Stimulated activated CD8-positive, alpha-beta memory T cell treated with anti-CD3 and anti-CD28 coated beads, Interleukin-15, amount 100 ng/mL, for 4 hours (primary cell): ENCODE measurements at regions not wholly inside any gene's neighbourhood (a gene's known extent, or its start where the extent isn't known, plus 50 kb on each side); places are given as distances from the start of the nearest gene placed in this dataset.

Experiments
- DNase-seq, 2 donors: peaks; one replicate each; pipeline ENCODE4 v3.0.0-alpha.2; 2020; ENCODE audit warnings: low read depth in 2 of 2

- DNase-seq, result no peak
These were observed 92.5 kb upstream of the ENPP6 start for GRCh38 chr4:184310171-184310567.

GRCh38 chr4:184309241-184310170 lies 91.8 kb upstream of the ENPP6 start:
- DNase-seq, result no peak

- DNase-seq, result no peak
These were observed 89.3 kb upstream of the ENPP6 start for GRCh38 chr4:184306949-184307348.

GRCh38 chr4:184306470-184306869 lies 88.8 kb upstream of the ENPP6 start:
- no peak for DNase-seq

GRCh38 chr4:184300816-184301215 lies 83.1 kb upstream of the ENPP6 start:
- DNase-seq, result no peak

DNA sequence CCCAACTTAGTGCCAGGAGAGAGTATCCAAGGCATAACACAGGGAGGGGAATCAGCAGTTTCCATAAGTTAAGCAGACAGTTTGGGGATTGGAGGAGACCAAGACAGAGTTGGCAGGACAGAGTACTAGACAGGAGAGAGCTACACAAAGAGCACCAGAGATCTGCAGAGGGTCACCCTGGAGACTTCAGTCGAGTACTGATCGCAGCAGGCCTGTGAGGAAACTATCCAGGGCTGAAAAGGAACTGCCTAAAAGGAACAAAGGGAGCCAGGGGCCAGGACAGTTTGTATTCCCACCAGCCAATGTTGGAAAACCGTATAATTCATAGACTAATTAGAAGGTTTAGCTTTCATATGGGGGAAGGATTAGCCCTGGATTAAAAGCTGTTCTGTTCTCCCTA lies 80.6 kb upstream of the ENPP6 start:
- no peak for DNase-seq

GRCh38 chr4:184295206-184295605 lies 77.5 kb upstream of the ENPP6 start:
- DNase-seq, result no peak

DNA sequence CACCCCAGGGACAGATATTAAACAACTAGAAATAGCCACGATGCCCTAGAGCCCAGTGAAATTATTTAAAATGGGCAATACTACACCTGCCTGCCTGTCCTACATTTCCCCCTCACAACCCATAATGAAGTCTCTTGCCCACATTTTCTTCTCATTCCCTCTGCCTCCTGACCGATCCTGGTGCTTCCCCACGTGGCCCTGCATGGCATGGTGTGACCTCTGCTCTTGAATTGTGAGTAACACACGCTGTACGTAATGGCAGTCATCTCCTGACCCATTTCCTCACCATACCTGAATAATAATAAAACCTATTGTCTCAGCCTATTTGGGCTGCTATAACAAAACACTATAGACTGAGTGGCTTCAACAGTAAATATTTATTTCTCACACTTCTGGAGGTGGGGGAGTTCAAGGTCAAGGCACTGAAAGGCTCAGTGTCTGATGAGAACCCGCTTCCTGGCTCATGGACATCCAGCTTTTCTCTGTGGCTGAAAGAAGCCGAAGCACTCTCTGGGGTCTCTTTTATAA lies 77.0 kb upstream of the ENPP6 start:
- DNase-seq, result no peak

GRCh38 chr4:184293552-184293951 lies 75.9 kb upstream of the ENPP6 start:
- no peak for DNase-seq

DNA sequence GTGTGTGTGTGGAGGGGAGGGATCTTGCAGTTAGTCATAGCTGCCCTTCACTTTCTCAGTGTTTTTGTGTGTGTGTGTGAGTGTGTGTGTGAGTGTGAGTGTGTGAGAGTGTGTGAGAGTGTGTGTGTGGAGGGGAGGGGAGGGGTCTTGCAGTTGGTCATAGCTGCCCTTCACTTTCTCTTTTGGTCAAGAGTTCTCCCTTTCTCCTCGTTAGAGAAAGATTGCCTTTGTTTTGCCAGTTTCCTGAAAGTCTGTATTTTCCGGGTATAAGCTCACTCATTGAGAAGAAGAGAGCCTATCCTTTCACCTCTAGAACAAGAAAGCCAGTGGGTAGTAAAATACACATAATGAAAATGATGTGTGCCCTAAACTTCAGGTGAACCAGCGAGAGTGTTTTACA lies 75.2 kb upstream of the ENPP6 start:
- no peak for DNase-seq

DNA sequence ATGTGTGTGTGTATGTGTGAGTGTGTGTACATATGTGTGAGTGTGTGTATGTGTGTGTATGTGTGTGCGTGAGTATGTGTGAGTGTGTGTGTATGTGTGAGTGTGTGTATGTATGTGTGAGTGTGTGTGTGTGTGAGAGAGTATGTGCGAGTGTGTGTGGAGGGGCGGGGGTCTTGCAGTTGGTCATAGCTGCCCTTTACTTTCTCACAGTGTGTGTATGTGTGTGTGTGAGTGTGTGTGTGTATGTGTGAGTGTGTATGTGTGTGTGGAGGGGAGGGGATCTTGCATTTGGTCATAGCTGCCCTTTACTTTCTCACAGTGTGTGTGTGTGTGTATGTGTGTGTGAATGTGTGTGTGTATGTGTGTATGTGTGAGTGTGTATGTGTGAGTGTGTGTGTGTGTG lies 74.8 kb upstream of the ENPP6 start:
- no peak for DNase-seq

GRCh38 chr4:184289179-184289535 lies 71.5 kb upstream of the ENPP6 start:
- DNase-seq, result no peak

- no peak for DNase-seq
These were observed 70.9 kb upstream of the ENPP6 start for GRCh38 chr4:184288451-184289178.

DNA sequence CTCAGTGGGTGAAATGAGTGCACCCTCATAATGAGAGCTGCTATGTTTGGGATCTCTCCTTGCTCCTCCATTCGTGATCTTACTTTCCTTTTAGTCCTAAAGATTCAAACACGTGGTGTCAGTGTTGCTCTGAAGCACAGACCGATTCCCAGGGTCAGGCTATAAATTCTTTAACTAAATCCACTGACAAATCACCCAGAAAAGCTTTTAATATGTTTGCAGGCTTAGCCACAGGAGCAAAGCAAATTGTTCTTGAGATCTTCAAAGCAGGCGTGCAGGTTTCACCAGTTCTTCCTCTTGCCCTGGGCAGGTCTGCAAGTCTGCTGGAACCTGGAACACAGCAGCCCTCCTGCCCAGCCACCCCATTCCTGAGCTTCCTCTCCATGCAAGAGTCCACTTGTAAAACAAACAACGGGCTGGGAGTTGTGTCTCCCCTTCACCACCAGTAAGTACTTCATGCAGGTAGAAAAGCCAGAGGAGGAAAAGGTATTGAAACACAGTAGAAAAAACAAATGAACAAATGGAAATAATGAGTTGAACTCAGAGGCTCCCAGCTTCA lies 70.1 kb upstream of the ENPP6 start:
- DNase-seq, result no peak

DNA sequence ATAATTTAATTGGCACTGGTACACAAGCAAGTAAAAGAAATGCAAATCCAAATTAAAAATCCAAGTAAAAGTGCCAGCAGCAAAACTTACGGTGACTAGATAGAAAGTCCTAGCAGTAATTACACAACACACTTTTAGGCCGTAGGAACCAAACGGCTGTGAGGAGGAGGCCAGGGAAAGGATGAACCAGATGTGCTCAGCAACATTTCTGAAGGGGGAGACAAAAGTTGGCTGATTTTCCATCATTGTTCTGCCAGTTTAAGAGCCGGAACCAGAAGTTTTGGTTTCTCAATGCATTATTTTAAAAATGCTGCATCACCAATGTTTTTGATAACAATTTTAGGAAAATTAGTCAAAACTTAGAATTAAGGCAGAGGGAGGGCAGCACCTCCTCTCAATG lies 68.7 kb upstream of the ENPP6 start:
- no peak for DNase-seq

- DNase-seq, result no peak
These were observed 67.1 kb upstream of the ENPP6 start for GRCh38 chr4:184284742-184285141.

DNA sequence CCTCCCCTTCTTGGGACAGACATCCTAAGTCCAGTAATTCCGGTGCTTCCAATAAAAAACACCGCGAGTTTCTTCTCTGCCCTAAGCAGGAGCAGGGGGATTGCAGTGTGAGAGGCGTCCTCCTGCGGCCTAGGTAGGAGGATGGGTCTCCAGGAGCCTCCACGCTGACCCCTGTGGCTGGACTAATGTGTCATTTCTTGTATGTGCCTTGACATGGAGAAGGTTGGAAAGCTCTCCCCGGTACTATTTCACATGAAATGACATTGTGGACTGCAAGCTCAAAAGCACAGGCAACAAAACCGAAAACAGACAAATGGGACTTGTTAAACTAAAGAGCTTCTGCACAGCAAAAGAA lies 66.6 kb upstream of the ENPP6 start:
- no peak for DNase-seq

DNA sequence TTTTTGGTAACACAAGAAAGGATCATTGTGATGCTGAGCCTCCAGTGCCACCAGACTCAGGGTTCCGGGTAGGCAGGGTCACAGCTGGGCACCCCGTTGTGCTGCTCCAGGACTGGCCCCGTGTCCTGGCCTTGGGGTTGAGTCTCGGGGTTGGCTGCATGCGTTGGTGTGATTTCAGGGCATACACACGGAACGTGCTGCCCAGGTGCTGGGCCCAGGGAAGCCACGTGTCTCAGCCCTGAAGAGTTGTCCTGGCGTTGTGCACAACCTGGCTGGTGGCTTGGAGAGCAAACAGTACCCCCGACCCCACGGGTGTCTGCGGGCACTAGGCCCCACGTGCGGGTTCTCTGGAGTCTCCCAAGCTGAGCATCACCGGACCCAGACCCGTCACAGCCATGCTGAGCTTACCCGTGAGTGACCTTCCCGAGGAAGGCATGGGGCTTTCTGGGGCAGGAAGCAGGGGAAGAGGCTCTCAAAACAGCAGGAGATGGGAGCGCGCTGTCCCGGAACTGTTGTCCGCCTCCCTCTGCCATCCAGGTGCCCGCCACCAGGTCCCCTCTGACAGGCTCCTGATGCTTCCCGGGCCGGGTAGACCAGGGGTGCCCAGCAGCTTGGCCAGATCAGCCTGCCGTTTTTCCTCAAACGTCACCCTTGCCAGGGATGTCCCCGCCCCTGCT lies 66.1 kb upstream of the ENPP6 start:
- DNase-seq, result no peak

DNA sequence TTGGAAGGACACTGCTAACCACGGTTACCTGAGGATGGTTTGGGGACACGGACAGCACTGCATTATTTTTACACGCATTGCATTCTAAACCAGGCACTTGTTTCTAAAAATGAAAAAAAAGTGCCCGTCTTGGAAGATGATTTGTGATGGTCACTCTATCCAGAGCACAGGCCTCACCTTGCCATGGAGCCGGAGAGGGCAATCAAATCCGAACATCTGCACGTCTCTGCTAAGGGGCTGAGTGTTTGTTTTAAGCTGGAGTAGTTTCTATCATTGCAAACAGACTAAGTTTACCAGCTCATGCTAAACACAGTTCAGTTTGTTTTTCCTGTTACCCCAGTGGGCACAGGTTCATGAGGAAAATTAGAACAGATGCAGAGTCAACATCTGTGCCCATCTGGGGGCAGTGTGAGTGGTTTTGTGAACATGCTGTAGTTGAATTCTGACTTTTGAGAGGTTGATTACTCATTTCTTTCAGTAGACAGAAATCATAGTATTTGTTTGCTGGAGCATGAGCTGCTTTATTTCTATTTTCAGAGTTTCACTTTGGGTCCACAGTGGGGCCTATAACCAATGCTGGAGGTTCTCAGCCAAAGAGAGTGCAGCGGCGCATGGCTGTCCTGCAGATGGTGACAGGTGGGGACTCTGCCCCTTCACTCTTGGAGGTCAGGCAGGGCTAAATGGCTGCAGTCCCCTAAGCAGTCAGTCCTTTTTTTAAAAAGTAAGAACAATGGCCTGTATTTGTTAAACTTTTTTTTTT lies 65.4 kb upstream of the ENPP6 start:
- no peak for DNase-seq

DNA sequence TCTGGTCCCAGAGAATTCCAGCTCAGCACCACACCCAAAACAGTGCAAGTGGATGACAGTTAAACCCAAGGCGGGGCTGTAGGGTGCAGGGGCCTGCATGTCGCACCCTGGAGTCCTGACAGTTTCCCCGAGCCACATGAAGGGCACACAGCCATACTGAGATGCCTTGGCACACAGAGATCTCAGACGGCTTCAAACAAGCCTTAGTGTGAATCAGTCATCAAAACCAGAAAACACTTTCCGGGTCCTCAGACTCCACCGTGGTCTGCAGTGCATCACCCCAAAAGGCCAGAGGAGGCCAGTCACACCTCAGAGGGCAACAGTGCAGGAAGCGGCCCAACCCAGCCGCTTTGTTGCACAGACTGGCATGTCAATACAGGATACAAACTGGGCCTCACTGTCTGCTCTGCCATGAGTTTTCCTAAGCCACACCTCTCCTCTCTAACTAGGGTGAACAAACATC lies 64.6 kb upstream of the ENPP6 start:
- DNase-seq, result no peak
